Tibial artery (tissue), 4 donors: ENCODE measurements at regions not wholly inside any gene's neighbourhood (a gene's known extent, or its start where the extent isn't known, plus 50 kb on each side); places are given as distances from the start of the nearest gene placed in this dataset.

Experiments used
- DNase-seq, 2 donors: peaks; one replicate each; pipeline ENCODE4 v3.0.0-alpha.2; 2019
- H3K27ac ChIP-seq, 2 donors: fragments of 200-600 bp; sonication (generic) in 1 of 2; 1 replicate in 1 of 2; 2 replicates in 1 of 2; pipeline ENCODE4 v1.5.1; 2018 to 2019; ENCODE audit warnings: mild to moderate bottlenecking in 1 of 2
- H3K27me3 ChIP-seq, 2 donors: fragments of 200-600 bp; sonication (generic) in 1 of 2; one replicate each; pipeline versions ENCODE4 v1.5.1 to v1.6.0; 2016 to 2019
- H3K36me3 ChIP-seq, 3 donors: fragments of 200-600 bp; sonication (generic) in 2 of 3; one replicate each; pipeline ENCODE4 v1.5.1; 2016 to 2019; ENCODE audit warnings: mild to moderate bottlenecking in 2 of 3
- H3K4me1 ChIP-seq, 4 donors: fragments of 200-600 bp; sonication (generic) in 2 of 4; 1 replicate in 3 of 4; 2 replicates in 1 of 4; pipeline ENCODE4 v1.5.1; 2016 to 2019
- H3K4me3 ChIP-seq, 2 donors: fragments of 200-600 bp; sonication (generic) in 1 of 2; 1 replicate in 1 of 2; 2 replicates in 1 of 2; pipeline ENCODE4 v1.5.1; 2018 to 2019; ENCODE audit warnings: mild to moderate bottlenecking in 2 of 2
- H3K9me3 ChIP-seq, 3 donors: fragments of 200-600 bp; sonication (generic) in 1 of 3; one replicate each; pipeline ENCODE4 v1.5.1; 2016 to 2019
- intact Hi-C: fragments of 100-400 bp; cut with DNase I; formaldehyde crosslinking; loops from one replicate; pipeline ENCODE4 v1.15.0; 2023; ENCODE audit warnings: low total_unique reads
- TF ChIP-seq, protein P1 (sequence below), 2 experiments: fragments of 200-600 bp in 1 of 2; fragments of 450-650 bp in 1 of 2; IDR thresholded peaks; one replicate each; pipeline ENCODE4 v1.5.1; 2017 to 2019; ENCODE audit warnings: antibody characterized with exemption in 2 of 2, mild to moderate bottlenecking in 1 of 2, moderate library complexity in 1 of 2

DNA sequence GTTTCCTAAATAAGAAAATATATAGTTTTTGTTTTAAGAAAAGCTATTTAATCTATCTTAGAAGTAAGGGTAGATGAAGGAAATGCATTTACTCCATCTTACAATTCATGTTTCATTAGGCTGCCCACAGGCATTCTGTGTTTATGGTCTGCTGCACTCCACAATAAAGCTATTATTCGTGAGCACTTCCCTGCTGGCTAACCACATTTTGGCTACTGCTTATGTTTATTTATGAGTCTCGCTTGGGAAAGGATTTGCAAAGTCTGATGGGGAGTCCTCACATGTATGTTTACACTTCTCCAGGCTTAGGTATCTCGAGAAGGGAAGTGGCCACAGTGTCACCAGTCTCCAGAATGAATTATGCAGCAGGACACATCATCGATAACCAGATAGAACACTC is 260.8 kb upstream of the VCX start:
- DNase-seq, result no peak
- Histone ChIP-seq H3K27me3 (no peaks in the 10 kb centered on the region), H3K4me3 (no peak overlapping the region), H3K36me3 (no peaks in the 10 kb centered on the region), H3K9me3 (no peaks in the 10 kb centered on the region), H3K27ac (no peak overlapping the region), H3K4me1 (no peaks in the 10 kb centered on the region)
- intact Hi-C loops, result no loop called here
- TF ChIP-seq, protein P1, sequence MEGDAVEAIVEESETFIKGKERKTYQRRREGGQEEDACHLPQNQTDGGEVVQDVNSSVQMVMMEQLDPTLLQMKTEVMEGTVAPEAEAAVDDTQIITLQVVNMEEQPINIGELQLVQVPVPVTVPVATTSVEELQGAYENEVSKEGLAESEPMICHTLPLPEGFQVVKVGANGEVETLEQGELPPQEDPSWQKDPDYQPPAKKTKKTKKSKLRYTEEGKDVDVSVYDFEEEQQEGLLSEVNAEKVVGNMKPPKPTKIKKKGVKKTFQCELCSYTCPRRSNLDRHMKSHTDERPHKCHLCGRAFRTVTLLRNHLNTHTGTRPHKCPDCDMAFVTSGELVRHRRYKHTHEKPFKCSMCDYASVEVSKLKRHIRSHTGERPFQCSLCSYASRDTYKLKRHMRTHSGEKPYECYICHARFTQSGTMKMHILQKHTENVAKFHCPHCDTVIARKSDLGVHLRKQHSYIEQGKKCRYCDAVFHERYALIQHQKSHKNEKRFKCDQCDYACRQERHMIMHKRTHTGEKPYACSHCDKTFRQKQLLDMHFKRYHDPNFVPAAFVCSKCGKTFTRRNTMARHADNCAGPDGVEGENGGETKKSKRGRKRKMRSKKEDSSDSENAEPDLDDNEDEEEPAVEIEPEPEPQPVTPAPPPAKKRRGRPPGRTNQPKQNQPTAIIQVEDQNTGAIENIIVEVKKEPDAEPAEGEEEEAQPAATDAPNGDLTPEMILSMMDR (IDR thresholded peaks at IDR 0.05), result no peak

DNA sequence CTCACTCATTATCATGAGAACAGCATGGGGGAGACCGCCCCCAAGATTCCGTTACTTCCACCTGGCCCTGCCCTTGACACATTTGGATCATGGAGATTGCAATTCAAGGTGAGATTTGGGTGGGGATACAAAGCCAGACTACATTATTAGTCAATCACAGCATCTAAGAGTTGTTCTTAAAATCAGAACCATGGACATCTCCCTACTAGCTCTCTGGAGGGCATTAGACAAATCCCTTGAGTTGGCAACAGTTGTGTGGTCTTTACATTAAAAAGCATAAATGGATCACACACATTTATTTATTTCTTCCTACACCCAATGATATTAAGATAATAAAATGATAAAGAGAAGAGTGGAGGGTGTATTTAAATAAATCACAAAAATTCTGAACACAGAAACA is 262.8 kb upstream of the VCX start:
- H3K4me3 ChIP-seq, result no peak overlapping the region
- intact Hi-C loops, result no loop called here
- H3K9me3 ChIP-seq, result no peaks in the 10 kb centered on the region
- no peaks in the 10 kb centered on the region for H3K36me3 ChIP-seq
- no peak overlapping the region for H3K27ac ChIP-seq
- H3K4me1 ChIP-seq, result no peaks in the 10 kb centered on the region
- no peaks in the 10 kb centered on the region for H3K27me3 ChIP-seq
- no peak for DNase-seq
- TF ChIP-seq, protein P1 (IDR thresholded peaks at IDR 0.05), result no peak

DNA sequence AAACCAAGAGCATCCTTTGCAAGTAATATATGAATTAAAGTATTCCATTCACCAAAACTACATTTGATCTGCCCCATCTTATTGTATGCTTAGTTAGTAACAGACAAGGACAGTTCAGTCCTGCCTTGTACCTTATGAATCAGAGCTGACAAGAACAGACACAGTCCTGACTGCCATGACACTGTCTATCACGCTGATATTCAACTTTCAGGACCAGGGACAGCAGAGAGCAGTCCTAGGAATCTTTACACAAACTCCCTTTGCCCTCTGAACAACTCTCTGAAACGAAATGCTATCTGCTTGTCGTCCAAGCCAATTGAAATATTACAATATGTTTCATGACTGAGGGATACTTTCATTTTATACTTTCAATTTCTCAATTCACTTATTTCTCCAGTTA is 268.6 kb upstream of the VCX start:
- Histone ChIP-seq H3K27me3 (no peaks in the 10 kb centered on the region), H3K27ac (no peak overlapping the region), H3K36me3 (no peaks in the 10 kb centered on the region), H3K9me3 (no peaks in the 10 kb centered on the region), H3K4me3 (no peak overlapping the region), H3K4me1 (no peaks in the 10 kb centered on the region)
- TF ChIP-seq, protein P1 (IDR thresholded peaks at IDR 0.05), result no peak
- no peak for DNase-seq
- intact Hi-C loops, result no loop called here

DNA sequence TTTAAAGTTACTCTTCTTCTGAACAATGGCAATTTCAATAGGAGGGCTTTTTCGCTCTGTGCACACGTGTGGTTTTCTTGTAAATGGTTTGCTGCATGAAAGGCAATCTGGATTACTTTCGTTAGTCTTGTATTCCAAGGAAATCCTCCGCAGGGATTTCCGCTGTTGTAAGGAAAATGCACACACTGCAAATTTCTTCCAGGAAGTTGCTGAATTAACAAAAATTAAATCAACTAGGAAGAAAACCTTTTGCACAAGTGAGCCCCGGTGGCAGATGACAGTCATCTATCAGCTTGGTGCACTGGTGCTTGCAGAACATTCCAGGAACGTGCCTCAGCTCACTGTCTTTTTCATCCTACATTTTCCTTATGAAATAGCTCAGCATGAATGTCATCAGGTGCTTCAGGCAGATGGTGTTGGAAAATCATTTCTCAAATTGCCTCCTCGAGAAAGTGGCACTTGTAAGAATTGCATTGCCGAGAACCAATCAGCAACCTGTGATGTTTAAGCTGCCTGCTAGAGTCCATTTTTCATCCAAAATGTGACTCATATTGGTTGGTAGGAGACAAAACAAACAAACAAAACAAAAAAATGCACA is 272.4 kb upstream of the VCX start:
- H3K36me3 ChIP-seq, result no peaks in the 10 kb centered on the region
- no peaks in the 10 kb centered on the region for H3K9me3 ChIP-seq
- H3K4me1 ChIP-seq, result no peaks in the 10 kb centered on the region
- H3K27me3 ChIP-seq, result no peaks in the 10 kb centered on the region
- intact Hi-C loops, result no loop called here
- DNase-seq, result no peak
- H3K4me3 ChIP-seq, result no peak overlapping the region
- H3K27ac ChIP-seq, result no peak overlapping the region
- TF ChIP-seq, protein P1 (IDR thresholded peaks at IDR 0.05), result no peak

DNA sequence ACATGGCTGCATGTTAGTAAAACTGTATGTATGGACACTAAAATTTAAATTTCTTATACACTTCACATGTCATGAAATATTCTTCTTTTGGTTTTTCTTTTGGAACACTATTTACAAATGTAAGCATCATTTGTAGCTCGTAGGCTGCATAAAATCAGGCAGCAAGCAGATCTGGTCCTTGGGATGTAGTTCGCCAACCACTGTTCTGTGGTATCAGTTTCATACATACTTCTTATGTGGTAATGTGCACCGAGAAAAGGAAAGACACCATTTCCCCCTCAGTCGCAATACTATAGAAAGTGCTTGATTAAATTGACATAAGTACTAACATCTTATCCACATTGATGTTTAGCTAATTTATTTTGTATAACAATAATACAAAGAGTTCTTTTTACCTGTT is 274.4 kb upstream of the VCX start:
- no peak overlapping the region for H3K27ac ChIP-seq
- H3K27me3 ChIP-seq, result no peaks in the 10 kb centered on the region
- H3K36me3 ChIP-seq, result no peaks in the 10 kb centered on the region
- H3K9me3 ChIP-seq, result no peaks in the 10 kb centered on the region
- DNase-seq, result no peak
- TF ChIP-seq, protein P1 (IDR thresholded peaks at IDR 0.05), result no peak
- no peak overlapping the region for H3K4me3 ChIP-seq
- no peaks in the 10 kb centered on the region for H3K4me1 ChIP-seq
- intact Hi-C loops, result no loop called here

DNA sequence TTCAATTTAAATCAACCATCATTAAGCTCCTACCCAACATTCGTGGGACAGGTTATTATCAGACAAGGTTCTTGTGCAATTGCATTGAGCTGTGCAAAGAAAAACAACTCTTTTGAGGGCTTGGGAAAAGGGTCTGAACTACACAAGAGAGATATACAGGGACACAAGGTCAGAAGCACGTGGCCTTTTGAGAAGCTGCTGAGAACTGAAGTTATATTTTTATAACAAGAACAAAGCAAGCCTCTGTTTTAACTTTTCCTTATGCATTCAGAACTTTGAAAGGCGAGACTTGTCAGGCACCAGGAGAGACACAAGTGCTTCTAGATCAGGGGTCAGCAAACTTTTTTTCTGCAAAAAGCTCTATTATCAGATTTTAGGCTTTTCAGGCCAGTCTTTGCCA is 274.8 kb upstream of the VCX start:
- no peaks in the 10 kb centered on the region for H3K9me3 ChIP-seq
- H3K27me3 ChIP-seq, result no peaks in the 10 kb centered on the region
- H3K4me3 ChIP-seq, result no peak overlapping the region
- H3K27ac ChIP-seq, result no peak overlapping the region
- intact Hi-C loops, result no loop called here
- H3K4me1 ChIP-seq, result no peaks in the 10 kb centered on the region
- DNase-seq, result no peak
- no peaks in the 10 kb centered on the region for H3K36me3 ChIP-seq
- TF ChIP-seq, protein P1 (IDR thresholded peaks at IDR 0.05), result no peak
